ENCODE measurements at regions not wholly inside any gene's neighbourhood (a gene's known extent, or its start where the extent isn't known, plus 50 kb on each side); places are given as distances from the start of the nearest gene placed in this dataset.

GRCh38 chr5:98994611-98995010 lies 65.8 kb upstream of the CHD1 start:
- no peak for DNase-seq

- no peak for DNase-seq
These were observed 64.7 kb upstream of the CHD1 start for GRCh38 chr5:98993512-98993911.

GRCh38 chr5:98992552-98992951 lies 63.7 kb upstream of the CHD1 start:
- DNase-seq = no peak

- DNase-seq = no peak
These were observed 60.9 kb upstream of the CHD1 start for GRCh38 chr5:98989727-98990126.

GRCh38 chr5:98986587-98986986 lies 57.8 kb upstream of the CHD1 start:
- no peak for DNase-seq

GRCh38 chr5:98982880-98983279 lies 54.1 kb upstream of the CHD1 start:
- no peak for DNase-seq
